Neural progenitor cell (in vitro differentiated cells): ENCODE measurements at regions not wholly inside any gene's neighbourhood (a gene's known extent, or its start where the extent isn't known, plus 50 kb on each side); places are given as distances from the start of the nearest gene placed in this dataset. TPM values are rescaled to one million over a fixed set of nuclear protein-coding genes. Genes with fewer than 3 reads are reported as not detected.
A peak's percentile ranks its signal among the peaks of the same experiment; 100 is the strongest.

Experiments used
- DNase-seq: peaks from one replicate; pipeline ENCODE4 v3.0.0-alpha.2; 2016; ENCODE audit warnings: low spot score
- H2AFZ ChIP-seq: fragments of 200-600 bp; sonication (generic); replicated peaks from 2 replicates; pipeline ENCODE4 v1.6.1; 2016; ENCODE audit warnings: antibody characterized with exemption
- H3F3A ChIP-seq: fragments of 200-600 bp; sonication (generic); 2 replicates; pipeline ENCODE4 v1.6.1; 2016; ENCODE audit warnings: antibody characterized with exemption, low read depth
- H3K27ac ChIP-seq: fragments of 200-600 bp; sonication (generic); 2 replicates; pipeline ENCODE4 v1.5.1; 2016; ENCODE audit warnings: mild to moderate bottlenecking
- H3K27me3 ChIP-seq: fragments of 200-600 bp; sonication (generic); 2 replicates; pipeline ENCODE4 v1.6.1; 2016; ENCODE audit warnings: mild to moderate bottlenecking, moderate library complexity
- H3K36me3 ChIP-seq: fragments of 200-600 bp; sonication (generic); 2 replicates; pipeline ENCODE4 v1.5.1; 2016
- H3K4me1 ChIP-seq: fragments of 200-600 bp; sonication (generic); 2 replicates; pipeline ENCODE4 v1.6.1; 2016; ENCODE audit warnings: mixed run types
- H3K4me2 ChIP-seq: fragments of 200-600 bp; sonication (generic); 2 replicates; pipeline ENCODE4 v1.6.1; 2016
- H3K4me3 ChIP-seq: fragments of 200-600 bp; sonication (generic); 2 replicates; pipeline ENCODE4 v1.5.1; 2016
- H3K79me2 ChIP-seq: fragments of 200-600 bp; sonication (generic); 2 replicates; pipeline ENCODE4 v1.6.1; 2016; ENCODE audit warnings: low read depth
- H3K9ac ChIP-seq: fragments of 200-600 bp; sonication (generic); 2 replicates; pipeline ENCODE4 v1.6.1; 2016
- H3K9me3 ChIP-seq: fragments of 200-600 bp; sonication (generic); 2 replicates; pipeline ENCODE4 v1.5.1; 2016; ENCODE audit warnings: low read depth
- H4K20me1 ChIP-seq: fragments of 200-600 bp; sonication (generic); 2 replicates; pipeline ENCODE4 v1.6.1; 2016; ENCODE audit warnings: low read depth
- H3K27ac Mint-ChIP-seq: 3 replicates; pipeline ENCODE4 v1.8.0; 2021; ENCODE audit warnings: mixed read lengths
- H3K27me3 Mint-ChIP-seq: 2 replicates; pipeline ENCODE4 v1.8.0; 2022; ENCODE audit warnings: low read depth, mild to moderate bottlenecking, inconsistent platforms, moderate library complexity, mixed read lengths; ENCODE audit not compliant: insufficient read depth
- H3K36me3 Mint-ChIP-seq: 3 replicates; pipeline ENCODE4 v1.8.0; 2021; ENCODE audit warnings: mixed read lengths
- H3K4me1 Mint-ChIP-seq: 3 replicates; pipeline ENCODE4 v1.8.0; 2021; ENCODE audit warnings: mixed read lengths
- H3K4me3 Mint-ChIP-seq: 3 replicates; pipeline ENCODE4 v1.8.0; 2021; ENCODE audit warnings: mild to moderate bottlenecking, moderate library complexity, mixed read lengths
- H3K9me3 Mint-ChIP-seq: 3 replicates; pipeline ENCODE4 v1.8.0; 2020; ENCODE audit warnings: mixed read lengths
- EZH2 ChIP-seq: fragments of 200-600 bp; sonication (generic); IDR thresholded peaks from 2 replicates; pipeline ENCODE4 v1.6.1; 2017; ENCODE audit warnings: antibody characterized with exemption, mild to moderate bottlenecking, moderate library complexity
- EZH2phosphoT487 ChIP-seq: fragments of 200-600 bp; sonication (generic); IDR thresholded peaks from 2 replicates; pipeline ENCODE4 v1.6.1; 2017; ENCODE audit warnings: antibody characterized with exemption
- small RNA-seq: library from RNA; depleted of rRNA; stranded (forward); fragments of <200 nt; gene quantifications from one replicate; pipeline ENCODE3, GENCODE V24; 2015
- TF ChIP-seq, protein P1 (sequence below): fragments of 200-600 bp; sonication (generic); IDR thresholded peaks from 2 replicates; pipeline ENCODE4 v1.5.1; 2017; ENCODE audit warnings: antibody characterized with exemption, mild to moderate bottlenecking

DNA sequence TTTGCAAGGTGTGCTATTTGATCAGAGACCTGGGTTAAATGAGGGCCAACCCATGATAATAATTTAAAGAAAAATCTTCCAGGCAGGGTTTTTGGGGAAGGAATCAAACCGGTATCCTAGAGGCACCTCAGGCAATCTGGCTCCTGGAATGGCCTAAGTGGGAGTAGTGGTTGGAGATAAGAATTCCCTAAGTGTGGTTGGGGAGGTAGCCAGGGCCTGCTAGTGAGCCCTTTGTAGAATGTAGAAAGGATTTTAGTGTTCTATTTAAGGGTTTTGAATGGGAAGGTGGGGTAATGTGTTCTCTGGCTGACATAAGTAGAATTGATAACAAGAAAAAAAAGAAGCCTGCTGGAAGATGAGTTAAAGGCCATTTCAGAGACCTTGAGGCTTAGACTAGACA is 422.2 kb downstream of the XIRP2 start:
- H3K36me3 ChIP-seq = no peaks in the 10 kb centered on the region
- no peaks in the 10 kb centered on the region for H3K27me3 ChIP-seq
- H3K27ac ChIP-seq = no peak overlapping the region
- no peak overlapping the region for H3K27ac Mint-ChIP-seq
- no peaks in the 10 kb centered on the region for H3K27me3 Mint-ChIP-seq
- no peaks in the 10 kb centered on the region for H3K9me3 ChIP-seq
- TF ChIP-seq EZH2 (no peak), EZH2phosphoT487 (no peak)
- TF ChIP-seq, protein P1, sequence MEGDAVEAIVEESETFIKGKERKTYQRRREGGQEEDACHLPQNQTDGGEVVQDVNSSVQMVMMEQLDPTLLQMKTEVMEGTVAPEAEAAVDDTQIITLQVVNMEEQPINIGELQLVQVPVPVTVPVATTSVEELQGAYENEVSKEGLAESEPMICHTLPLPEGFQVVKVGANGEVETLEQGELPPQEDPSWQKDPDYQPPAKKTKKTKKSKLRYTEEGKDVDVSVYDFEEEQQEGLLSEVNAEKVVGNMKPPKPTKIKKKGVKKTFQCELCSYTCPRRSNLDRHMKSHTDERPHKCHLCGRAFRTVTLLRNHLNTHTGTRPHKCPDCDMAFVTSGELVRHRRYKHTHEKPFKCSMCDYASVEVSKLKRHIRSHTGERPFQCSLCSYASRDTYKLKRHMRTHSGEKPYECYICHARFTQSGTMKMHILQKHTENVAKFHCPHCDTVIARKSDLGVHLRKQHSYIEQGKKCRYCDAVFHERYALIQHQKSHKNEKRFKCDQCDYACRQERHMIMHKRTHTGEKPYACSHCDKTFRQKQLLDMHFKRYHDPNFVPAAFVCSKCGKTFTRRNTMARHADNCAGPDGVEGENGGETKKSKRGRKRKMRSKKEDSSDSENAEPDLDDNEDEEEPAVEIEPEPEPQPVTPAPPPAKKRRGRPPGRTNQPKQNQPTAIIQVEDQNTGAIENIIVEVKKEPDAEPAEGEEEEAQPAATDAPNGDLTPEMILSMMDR = no peak
- DNase-seq = peak; percentile 15
- no peaks in the 10 kb centered on the region for H3K79me2 ChIP-seq
- no peak overlapping the region for H3K9ac ChIP-seq
- H4K20me1 ChIP-seq = no peaks in the 10 kb centered on the region
- H3K4me3 Mint-ChIP-seq = no peak overlapping the region
- no peak overlapping the region for H3K4me3 ChIP-seq
- H3K4me1 Mint-ChIP-seq = no peaks in the 10 kb centered on the region
- H3K4me1 ChIP-seq = peaks cover 10% of the 10 kb centered on the region
- no peaks in the 10 kb centered on the region for H3F3A ChIP-seq
- H3K4me2 ChIP-seq = no peak overlapping the region
- H2AFZ ChIP-seq = no peak overlapping the region
- no peaks in the 10 kb centered on the region for H3K36me3 Mint-ChIP-seq
- no peaks in the 10 kb centered on the region for H3K9me3 Mint-ChIP-seq

Small RNAs in the stretch of these regions (small RNA-seq; reads per million reads assigned to genes)
- not detected for gene RNU7-148P
